A549 (cell line): ENCODE measurements at regions not wholly inside any gene's neighbourhood (a gene's known extent, or its start where the extent isn't known, plus 50 kb on each side); places are given as distances from the start of the nearest gene placed in this dataset.

Source experiments
- ATAC-seq, 2 experiments: fragments of 200-7000 bp in 1 of 2; fragments of >200 bp in 1 of 2; cut with Nextera tagmentation in 1 of 2; cut with Tn5 transposase in 1 of 2; 3 replicates each; pipeline versions ENCODE4 v1.8.0 to v1.9.1; 2018 to 2020; ENCODE audit warnings: mild to moderate bottlenecking in 1 of 2, moderate library complexity in 1 of 2
- CTCF ChIA-PET: fragments of 300-600 bp; sonication (Branson Sonifier 250); formaldehyde crosslinking; extraction: SDS; loops from one replicate; lab custom pipeline; 2021; ENCODE audit warnings: antibody characterized with exemption, inconsistent platforms; lab: Yijun Ruan, JAX
- POLR2A ChIA-PET: fragments of 350-600 bp; formaldehyde crosslinking; extraction: SDS; loops from one replicate; lab custom pipeline; 2021; ENCODE audit warnings: antibody characterized with exemption, inconsistent platforms; lab: Yijun Ruan, JAX
- DNase-seq, 2 experiments: peaks; one replicate each; pipeline versions ENCODE4 v3.0.0 to v3.0.0-alpha.2; 2011 to 2016; ENCODE audit warnings: low read depth in 1 of 2, low spot score in 1 of 2
- FAIRE-seq: peaks from 2 replicates; lab custom pipeline; 2011; peaks lifted over from hg19 to GRCh38; lab: Jason Lieb, UNC
- H3K27ac ChIP-seq, 2 experiments: fragments of >200 bp; sonication (Bioruptor Twin); formaldehyde crosslinking; 3 replicates each; pipeline ENCODE4 v1.5.1; 2016 to 2017
- H3K4me1 ChIP-seq: fragments of >200 bp; sonication (Bioruptor Twin); formaldehyde crosslinking; 3 replicates; pipeline ENCODE4 v1.6.1; 2016
- H3K4me2 ChIP-seq: fragments of >200 bp; sonication (Bioruptor Twin); formaldehyde crosslinking; 3 replicates; pipeline ENCODE4 v1.6.1; 2016
- H3K4me3 ChIP-seq: fragments of >200 bp; sonication (Bioruptor Twin); formaldehyde crosslinking; 3 replicates; pipeline ENCODE4 v1.5.1; 2016
- H3K9me3 ChIP-seq: fragments of >200 bp; sonication (Bioruptor Twin); formaldehyde crosslinking; 3 replicates; pipeline ENCODE4 v1.6.1; 2016
- BHLHE40 ChIP-seq: IDR thresholded peaks from 2 replicates; pipeline ENCODE4 v1.6.1; 2012; ENCODE audit warnings: low read depth, low read length, inconsistent platforms
- CEBPB ChIP-seq, 2 experiments: fragments of >200 bp in 1 of 2; sonication (Bioruptor Twin) in 1 of 2; formaldehyde crosslinking in 1 of 2; IDR thresholded peaks; 2 replicates each; pipeline ENCODE4 v1.6.1; 2012 to 2016
- CHD4 ChIP-seq: fragments of 200-600 bp; sonication (generic); IDR thresholded peaks from 2 replicates; pipeline ENCODE4 v1.6.1; 2016; ENCODE audit warnings: antibody characterized with exemption, mild to moderate bottlenecking, borderline replicate concordance
- ESRRA ChIP-seq: fragments of 150-350 bp; IDR thresholded peaks from 2 replicates; pipeline ENCODE4 v1.6.1; 2014; ENCODE audit warnings: mild to moderate bottlenecking, low read length, borderline replicate concordance
- FOSB ChIP-seq: fragments of 250-450 bp; sonication (Bioruptor Pico); IDR thresholded peaks from 2 replicates; pipeline ENCODE4 v1.5.0; 2020; ENCODE audit warnings: mild to moderate bottlenecking, moderate library complexity
- HOXB5 ChIP-seq: fragments of 250-450 bp; sonication (Bioruptor Pico); IDR thresholded peaks from 2 replicates; pipeline ENCODE4 v1.5.0; 2020; ENCODE audit warnings: mild to moderate bottlenecking, moderate library complexity
- JUN ChIP-seq, 2 experiments: fragments of >200 bp; sonication (Bioruptor Twin); formaldehyde crosslinking; IDR thresholded peaks; 2 replicates in 1 of 2; 3 replicates in 1 of 2; pipeline ENCODE4 v1.6.1; 2016 to 2017
- KDM5A ChIP-seq: fragments of 200-600 bp; sonication (generic); IDR thresholded peaks from 2 replicates; pipeline ENCODE4 v1.6.1; 2016; ENCODE audit warnings: antibody characterized with exemption, mild to moderate bottlenecking
- MYC ChIP-seq: IDR thresholded peaks from 2 replicates; pipeline ENCODE4 v1.6.1; 2012; ENCODE audit warnings: mild to moderate bottlenecking, inconsistent platforms, low read length, improper control_type of control experiment, borderline replicate concordance
- NFE2L2 ChIP-seq: fragments of 150-350 bp; conservative IDR thresholded peaks from 2 replicates; pipeline ENCODE4 v1.6.1; 2014; ENCODE audit warnings: low read length
- POLR2A ChIP-seq: IDR thresholded peaks from 2 replicates; pipeline ENCODE4 v1.6.1; 2012; ENCODE audit warnings: mild to moderate bottlenecking, low read length
- POLR2AphosphoS2 ChIP-seq: conservative IDR thresholded peaks from 2 replicates; pipeline ENCODE4 v1.6.1; 2012; ENCODE audit warnings: low read length, improper control_type of control experiment, inconsistent platforms
- RAD21 ChIP-seq, 2 experiments: fragments of >200 bp in 1 of 2; sonication (Bioruptor Twin) in 1 of 2; formaldehyde crosslinking in 1 of 2; IDR thresholded peaks in 1 of 2; conservative IDR thresholded peaks in 1 of 2; 2 replicates in 1 of 2; 3 replicates in 1 of 2; pipeline ENCODE4 v1.6.1; 2012 to 2018; ENCODE audit warnings: inconsistent platforms in 1 of 2
- RCOR1 ChIP-seq: fragments of 150-350 bp; IDR thresholded peaks from 2 replicates; pipeline ENCODE4 v1.6.1; 2014; ENCODE audit warnings: antibody characterized with exemption, low read length, low read depth
- RFX5 ChIP-seq: fragments of 450-650 bp; IDR thresholded peaks from 2 replicates; pipeline ENCODE4 v1.7.1; 2014; ENCODE audit warnings: antibody characterized with exemption, mild to moderate bottlenecking, moderate library complexity
- RNF2 ChIP-seq: fragments of 200-600 bp; sonication (generic); IDR thresholded peaks from 2 replicates; pipeline ENCODE4 v1.6.1; 2016; ENCODE audit warnings: low read depth, mild to moderate bottlenecking, antibody characterized with exemption, moderate library complexity, borderline replicate concordance
- SMC3 ChIP-seq: fragments of >200 bp; sonication (Bioruptor Twin); formaldehyde crosslinking; IDR thresholded peaks from 3 replicates; pipeline ENCODE4 v1.6.1; 2018; ENCODE audit warnings: inconsistent platforms
- SREBF2 ChIP-seq: fragments of 450-650 bp; IDR thresholded peaks from 2 replicates; pipeline ENCODE4 v1.6.1; 2014; ENCODE audit warnings: mild to moderate bottlenecking, moderate library complexity
- ZFP36 ChIP-seq: fragments of 450-650 bp; IDR thresholded peaks from 2 replicates; pipeline ENCODE4 v1.6.1; 2014; ENCODE audit warnings: borderline replicate concordance; ENCODE audit not compliant: partially characterized antibody
- WGBS: methylation state at CpG from one replicate; pipeline ENCODE4 v1.1.6; 2017; ENCODE audit errors: missing lambda C conversion rate; 5-methylcytosine and 5-hydroxymethylcytosine counted together
- TF ChIP-seq, protein P1 (sequence below): IDR thresholded peaks from 2 replicates; pipeline ENCODE4 v1.6.1; 2012; ENCODE audit warnings: low read depth, borderline replicate concordance
- TF ChIP-seq, protein P2 (sequence below): IDR thresholded peaks from 2 replicates; pipeline ENCODE4 v1.6.1; 2012
- TF ChIP-seq, protein P3 (sequence below): fragments of 250-450 bp; sonication (Bioruptor Pico); IDR thresholded peaks from 2 replicates; pipeline ENCODE4 v1.5.0; 2021; ENCODE audit warnings: mild to moderate bottlenecking, moderate library complexity, borderline replicate concordance
- TF ChIP-seq, protein P4 (sequence below): fragments of 250-450 bp; sonication (Bioruptor Pico); IDR thresholded peaks from 2 replicates; pipeline ENCODE4 v1.5.0; 2020; ENCODE audit warnings: low read depth, mild to moderate bottlenecking, moderate library complexity
- TF ChIP-seq, protein P5 (sequence below): fragments of >200 bp; sonication (Bioruptor Twin); formaldehyde crosslinking; IDR thresholded peaks from 2 replicates; pipeline ENCODE4 v1.6.1; 2016
- TF ChIP-seq, protein P6 (sequence below): fragments of >200 bp; sonication (Bioruptor Twin); formaldehyde crosslinking; IDR thresholded peaks from 3 replicates; pipeline ENCODE4 v1.5.1; 2016
- TF ChIP-seq, protein P7 (sequence below): fragments of 450-650 bp; IDR thresholded peaks from 2 replicates; pipeline ENCODE4 v1.6.1; 2014; ENCODE audit warnings: antibody characterized with exemption

DNA sequence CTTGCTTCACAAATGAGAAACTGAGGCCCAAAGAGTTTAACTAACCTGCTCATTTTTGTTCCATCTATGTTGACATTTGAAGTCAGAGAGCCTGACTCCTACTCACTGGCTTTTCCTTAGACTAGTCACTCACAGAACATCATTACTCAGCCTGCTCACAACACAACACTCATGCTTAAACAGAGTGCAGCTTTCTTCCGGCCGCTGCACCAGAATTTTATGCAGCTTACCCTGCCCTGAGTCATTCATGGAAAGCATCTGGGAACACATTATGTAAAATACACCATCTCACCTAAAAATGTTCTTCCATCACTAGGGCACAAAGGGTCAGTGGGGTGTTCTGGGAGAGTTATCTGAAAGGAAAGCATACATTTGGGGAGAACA, 303.4 kb downstream of the SPRY2 start (continued):
- TF ChIP-seq RNF2, result no peak
- TF ChIP-seq BHLHE40, result no peak
- TF ChIP-seq NFE2L2, result no peak
- no peak for TF ChIP-seq MYC
- no peak for TF ChIP-seq ZFP36

DNA sequence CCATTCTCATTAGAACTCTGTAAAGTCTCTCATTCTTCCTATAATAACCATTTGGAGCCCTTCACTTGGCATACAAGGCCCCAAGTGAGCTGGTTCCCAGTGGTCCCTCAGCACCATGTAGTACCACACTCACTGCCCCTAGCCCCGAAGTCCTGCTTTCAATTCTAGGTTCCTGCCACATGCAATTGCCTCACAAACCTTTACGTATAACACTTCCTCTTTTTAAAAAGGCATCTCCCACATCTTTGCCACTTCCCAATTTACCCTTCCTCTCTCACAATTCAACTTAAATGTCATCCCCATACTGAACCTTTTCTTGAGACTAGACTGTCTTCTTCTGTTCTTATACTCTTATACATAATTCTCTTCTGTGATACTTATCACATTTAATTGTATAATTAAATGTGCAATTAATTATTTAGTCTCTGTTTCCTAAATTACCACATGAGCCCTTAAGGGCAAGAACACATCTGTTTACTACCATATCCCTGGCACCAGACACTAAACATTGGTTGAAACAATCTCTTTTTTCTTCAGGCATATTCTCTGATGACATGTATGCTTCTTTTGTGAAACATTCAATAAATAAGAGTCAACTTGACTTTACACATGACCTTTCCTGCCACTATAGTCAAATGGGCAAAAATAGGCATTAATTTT, 304.0 kb downstream of the SPRY2 start:
- Histone ChIP-seq H3K4me2 (peak overlapping the region; percentile 41; the same call in 1 of the 3 replicates), H3K4me3 (no peak overlapping the region), H3K27ac (peak overlapping the region in 1 of 2 experiments; percentile 20; a peak in 1 of 6 replicates), H3K9me3 (no peaks in the 10 kb centered on the region), H3K4me1 (peaks cover 34% of the 10 kb centered on the region)
- CTCF ChIA-PET, result no interaction called here
- DNase-seq (no peak), FAIRE-seq (no peak), ATAC-seq (no peak)
- POLR2A ChIA-PET, result no interaction called here
- TF ChIP-seq, protein P1, sequence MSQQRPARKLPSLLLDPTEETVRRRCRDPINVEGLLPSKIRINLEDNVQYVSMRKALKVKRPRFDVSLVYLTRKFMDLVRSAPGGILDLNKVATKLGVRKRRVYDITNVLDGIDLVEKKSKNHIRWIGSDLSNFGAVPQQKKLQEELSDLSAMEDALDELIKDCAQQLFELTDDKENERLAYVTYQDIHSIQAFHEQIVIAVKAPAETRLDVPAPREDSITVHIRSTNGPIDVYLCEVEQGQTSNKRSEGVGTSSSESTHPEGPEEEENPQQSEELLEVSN, result no peak
- TF ChIP-seq POLR2AphosphoS2 (no peak), CHD4 (no peak), RCOR1 (no peak), ESRRA (no peak), JUN (IDR thresholded peaks at IDR 0.05) (no peak), POLR2A (no peak), HOXB5 (no peak), NFE2L2 (no peak)
- TF ChIP-seq, protein P2, sequence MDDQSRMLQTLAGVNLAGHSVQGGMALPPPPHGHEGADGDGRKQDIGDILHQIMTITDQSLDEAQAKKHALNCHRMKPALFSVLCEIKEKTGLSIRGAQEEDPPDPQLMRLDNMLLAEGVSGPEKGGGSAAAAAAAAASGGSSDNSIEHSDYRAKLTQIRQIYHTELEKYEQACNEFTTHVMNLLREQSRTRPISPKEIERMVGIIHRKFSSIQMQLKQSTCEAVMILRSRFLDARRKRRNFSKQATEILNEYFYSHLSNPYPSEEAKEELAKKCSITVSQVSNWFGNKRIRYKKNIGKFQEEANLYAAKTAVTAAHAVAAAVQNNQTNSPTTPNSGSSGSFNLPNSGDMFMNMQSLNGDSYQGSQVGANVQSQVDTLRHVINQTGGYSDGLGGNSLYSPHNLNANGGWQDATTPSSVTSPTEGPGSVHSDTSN, result no peak
- TF ChIP-seq, protein P3, sequence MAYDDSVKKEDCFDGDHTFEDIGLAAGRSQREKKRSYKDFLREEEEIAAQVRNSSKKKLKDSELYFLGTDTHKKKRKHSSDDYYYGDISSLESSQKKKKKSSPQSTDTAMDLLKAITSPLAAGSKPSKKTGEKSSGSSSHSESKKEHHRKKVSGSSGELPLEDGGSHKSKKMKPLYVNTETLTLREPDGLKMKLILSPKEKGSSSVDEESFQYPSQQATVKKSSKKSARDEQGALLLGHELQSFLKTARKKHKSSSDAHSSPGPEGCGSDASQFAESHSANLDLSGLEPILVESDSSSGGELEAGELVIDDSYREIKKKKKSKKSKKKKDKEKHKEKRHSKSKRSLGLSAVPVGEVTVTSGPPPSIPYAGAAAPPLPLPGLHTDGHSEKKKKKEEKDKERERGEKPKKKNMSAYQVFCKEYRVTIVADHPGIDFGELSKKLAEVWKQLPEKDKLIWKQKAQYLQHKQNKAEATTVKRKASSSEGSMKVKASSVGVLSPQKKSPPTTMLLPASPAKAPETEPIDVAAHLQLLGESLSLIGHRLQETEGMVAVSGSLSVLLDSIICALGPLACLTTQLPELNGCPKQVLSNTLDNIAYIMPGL (CRISPR knock-in tag), result no peak
- TF ChIP-seq, protein P4, sequence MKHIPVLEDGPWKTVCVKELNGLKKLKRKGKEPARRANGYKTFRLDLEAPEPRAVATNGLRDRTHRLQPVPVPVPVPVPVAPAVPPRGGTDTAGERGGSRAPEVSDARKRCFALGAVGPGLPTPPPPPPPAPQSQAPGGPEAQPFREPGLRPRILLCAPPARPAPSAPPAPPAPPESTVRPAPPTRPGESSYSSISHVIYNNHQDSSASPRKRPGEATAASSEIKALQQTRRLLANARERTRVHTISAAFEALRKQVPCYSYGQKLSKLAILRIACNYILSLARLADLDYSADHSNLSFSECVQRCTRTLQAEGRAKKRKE (CRISPR knock-in tag), result no peak
- 89% methylated on average over 2 of the region's 2 CpGs for WGBS

DNA sequence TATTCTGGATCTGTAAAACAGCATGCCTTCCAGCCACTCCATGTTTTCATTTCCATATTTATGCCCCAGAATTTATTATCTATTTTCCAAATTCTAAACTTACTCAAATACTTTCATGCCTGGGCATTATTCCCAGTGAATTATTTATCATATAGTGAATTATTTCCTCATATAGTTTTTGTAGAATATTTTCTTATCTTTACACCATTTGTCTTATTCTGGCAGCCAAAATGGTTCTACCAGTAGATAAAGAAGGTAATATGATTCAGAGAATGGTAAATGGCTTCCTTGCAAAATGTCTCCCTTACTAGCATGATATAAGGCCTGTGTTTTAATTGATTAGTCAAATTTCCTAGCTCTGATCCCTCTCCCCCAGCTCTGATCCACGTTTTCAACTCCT, 305.8 kb downstream of the SPRY2 start:
- FAIRE-seq (no peak), DNase-seq (no peak), ATAC-seq (no peak)
- H3K9me3 ChIP-seq, result no peaks in the 10 kb centered on the region
- TF ChIP-seq FOSB (no peak), CEBPB (IDR thresholded peaks at IDR 0.05) (no peak), HOXB5 (no peak), MYC (no peak), BHLHE40 (no peak), RFX5 (no peak), KDM5A (no peak), JUN (IDR thresholded peaks at IDR 0.05) (no peak), ESRRA (no peak), SMC3 (no peak), POLR2A (no peak), RCOR1 (no peak), ZFP36 (no peak), RAD21 (conservative IDR thresholded peaks at IDR 0.05 in 1 of 2, IDR thresholded peaks at IDR 0.05 in 1 of 2) (no peak), SREBF2 (no peak)
- TF ChIP-seq, protein P5, sequence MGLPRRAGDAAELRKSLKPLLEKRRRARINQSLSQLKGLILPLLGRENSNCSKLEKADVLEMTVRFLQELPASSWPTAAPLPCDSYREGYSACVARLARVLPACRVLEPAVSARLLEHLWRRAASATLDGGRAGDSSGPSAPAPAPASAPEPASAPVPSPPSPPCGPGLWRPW, result no peak
- TF ChIP-seq, protein P1, result no peak
- TF ChIP-seq, protein P6, sequence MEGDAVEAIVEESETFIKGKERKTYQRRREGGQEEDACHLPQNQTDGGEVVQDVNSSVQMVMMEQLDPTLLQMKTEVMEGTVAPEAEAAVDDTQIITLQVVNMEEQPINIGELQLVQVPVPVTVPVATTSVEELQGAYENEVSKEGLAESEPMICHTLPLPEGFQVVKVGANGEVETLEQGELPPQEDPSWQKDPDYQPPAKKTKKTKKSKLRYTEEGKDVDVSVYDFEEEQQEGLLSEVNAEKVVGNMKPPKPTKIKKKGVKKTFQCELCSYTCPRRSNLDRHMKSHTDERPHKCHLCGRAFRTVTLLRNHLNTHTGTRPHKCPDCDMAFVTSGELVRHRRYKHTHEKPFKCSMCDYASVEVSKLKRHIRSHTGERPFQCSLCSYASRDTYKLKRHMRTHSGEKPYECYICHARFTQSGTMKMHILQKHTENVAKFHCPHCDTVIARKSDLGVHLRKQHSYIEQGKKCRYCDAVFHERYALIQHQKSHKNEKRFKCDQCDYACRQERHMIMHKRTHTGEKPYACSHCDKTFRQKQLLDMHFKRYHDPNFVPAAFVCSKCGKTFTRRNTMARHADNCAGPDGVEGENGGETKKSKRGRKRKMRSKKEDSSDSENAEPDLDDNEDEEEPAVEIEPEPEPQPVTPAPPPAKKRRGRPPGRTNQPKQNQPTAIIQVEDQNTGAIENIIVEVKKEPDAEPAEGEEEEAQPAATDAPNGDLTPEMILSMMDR, result no peak
- TF ChIP-seq, protein P7, sequence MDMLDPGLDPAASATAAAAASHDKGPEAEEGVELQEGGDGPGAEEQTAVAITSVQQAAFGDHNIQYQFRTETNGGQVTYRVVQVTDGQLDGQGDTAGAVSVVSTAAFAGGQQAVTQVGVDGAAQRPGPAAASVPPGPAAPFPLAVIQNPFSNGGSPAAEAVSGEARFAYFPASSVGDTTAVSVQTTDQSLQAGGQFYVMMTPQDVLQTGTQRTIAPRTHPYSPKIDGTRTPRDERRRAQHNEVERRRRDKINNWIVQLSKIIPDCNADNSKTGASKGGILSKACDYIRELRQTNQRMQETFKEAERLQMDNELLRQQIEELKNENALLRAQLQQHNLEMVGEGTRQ, result no peak
- ChIA-PET POLR2A (no interaction called here), CTCF (no interaction called here)
- H3K4me2 ChIP-seq, result no peak overlapping the region
- WGBS, result 58% methylated on average over 1 of the region's 1 CpG
- H3K4me3 ChIP-seq, result no peak overlapping the region
- H3K27ac ChIP-seq, result no peak overlapping the region
- H3K4me1 ChIP-seq, result peaks cover 32% of the 10 kb centered on the region
